Ishikawa (cell line): ENCODE measurements at regions not wholly inside any gene's neighbourhood (a gene's known extent, or its start where the extent isn't known, plus 50 kb on each side); places are given as distances from the start of the nearest gene placed in this dataset.

Experiments used
- CREB1 ChIP-seq: IDR thresholded peaks from 2 replicates; pipeline ENCODE4 v1.6.1; 2012; ENCODE audit warnings: low read depth
- EGR1 ChIP-seq: IDR thresholded peaks from 2 replicates; pipeline ENCODE4 v1.6.1; 2012
- EP300 ChIP-seq: IDR thresholded peaks from 2 replicates; pipeline ENCODE4 v1.6.1; 2012; ENCODE audit warnings: borderline replicate concordance
- NFIC ChIP-seq: IDR thresholded peaks from 2 replicates; pipeline ENCODE4 v1.6.1; 2012
- REST ChIP-seq: IDR thresholded peaks from 2 replicates; pipeline ENCODE4 v1.6.1; 2012; ENCODE audit warnings: low read depth, mild to moderate bottlenecking
- YY1 ChIP-seq: IDR thresholded peaks from 2 replicates; pipeline ENCODE4 v1.6.1; 2012; ENCODE audit warnings: low read depth
- ZBTB7A ChIP-seq: IDR thresholded peaks from 2 replicates; pipeline ENCODE4 v1.6.1; 2012; ENCODE audit warnings: low read depth

- TF ChIP-seq ZBTB7A (no peak), EP300 (no peak), YY1 (no peak), EGR1 (no peak), CREB1 (no peak), REST (no peak), NFIC (no peak)
These were observed 137.8 kb upstream of the BDNF start for GRCh38 chr11:27837895-27838563.
